Prostate gland (tissue), 2 donors: ENCODE measurements at regions not wholly inside any gene's neighbourhood (a gene's known extent, or its start where the extent isn't known, plus 50 kb on each side); places are given as distances from the start of the nearest gene placed in this dataset.

Source experiments
- DNase-seq: peaks from one replicate; pipeline ENCODE4 v3.0.0-alpha.2; 2019; ENCODE audit warnings: low spot score
- H3K27ac ChIP-seq, 2 donors: fragments of 200-600 bp; sonication (generic); 2 replicates each; pipeline ENCODE4 v1.5.1; 2017 to 2019
- H3K27me3 ChIP-seq: fragments of 200-600 bp; sonication (generic); replicated peaks from 2 replicates; pipeline ENCODE4 v1.5.1; 2019; ENCODE audit not compliant: insufficient read depth
- H3K36me3 ChIP-seq, 2 donors: fragments of 200-600 bp; sonication (generic); 1 replicate in 1 of 2; 2 replicates in 1 of 2; pipeline versions ENCODE4 v1.5.1 to v1.8.1; 2017 to 2019
- H3K4me1 ChIP-seq: fragments of 200-600 bp; sonication (generic); replicated peaks from 2 replicates; pipeline ENCODE4 v1.5.1; 2019
- H3K4me3 ChIP-seq, 2 donors: fragments of 200-600 bp; sonication (generic); 2 replicates each; pipeline ENCODE4 v1.5.1; 2017 to 2019
- H3K9me3 ChIP-seq: fragments of 200-600 bp; sonication (generic); 2 replicates; pipeline ENCODE4 v1.5.1; 2017
- CTCF ChIP-seq, 4 experiments: fragments of 200-600 bp in 2 of 4; fragments of 450-650 bp in 2 of 4; sonication (generic) in 2 of 4; IDR thresholded peaks; 1 replicate in 3 of 4; 2 replicates in 1 of 4; pipeline ENCODE4 v1.5.1; 2016 to 2019; ENCODE audit warnings: antibody characterized with exemption in 4 of 4, mild to moderate bottlenecking in 2 of 4, moderate library complexity in 2 of 4
- POLR2A ChIP-seq: fragments of 450-650 bp; IDR thresholded peaks from one replicate; pipeline ENCODE4 v1.6.1; 2016; ENCODE audit warnings: antibody characterized with exemption, mild to moderate bottlenecking
- POLR2AphosphoS5 ChIP-seq: sonication (generic); formaldehyde crosslinking; IDR thresholded peaks from one replicate; pipeline ENCODE4 v1.6.1; 2017; ENCODE audit warnings: antibody characterized with exemption
- WGBS: methylation state at CpG from one replicate; pipeline ENCODE4 v1.1.5; 2018; 5-methylcytosine and 5-hydroxymethylcytosine counted together
- intact Hi-C: fragments of 100-400 bp; cut with DNase I; formaldehyde crosslinking; loops from one replicate; pipeline ENCODE4 v1.14.2; 2022

DNA sequence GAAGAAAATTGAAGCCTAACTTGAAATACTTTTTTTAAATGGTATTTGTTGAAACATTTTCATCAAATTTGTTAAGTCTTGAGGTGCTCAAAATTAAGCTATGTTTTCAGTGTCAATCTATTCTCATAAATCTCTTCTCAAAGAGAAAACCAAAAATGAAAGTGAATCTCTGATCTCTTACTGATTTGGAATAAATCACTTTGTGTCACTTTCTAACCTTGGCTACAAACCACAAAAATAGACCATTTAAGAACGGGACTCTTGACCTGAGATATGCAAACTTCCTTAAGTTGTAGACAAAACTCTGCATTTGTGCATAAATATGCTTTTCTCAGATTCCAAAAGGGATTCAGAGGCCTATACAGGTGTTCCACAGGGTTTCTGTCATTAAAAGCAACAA is 192.9 kb downstream of the SEC23A start:
- Histone ChIP-seq H3K27me3 (no peaks in the 10 kb centered on the region), H3K36me3 (no peaks in the 10 kb centered on the region), H3K4me1 (no peaks in the 10 kb centered on the region), H3K27ac (no peak overlapping the region), H3K9me3 (no peaks in the 10 kb centered on the region), H3K4me3 (no peak overlapping the region)
- no peak for DNase-seq
- TF ChIP-seq POLR2AphosphoS5, result no peak
- no peak for TF ChIP-seq POLR2A
- TF ChIP-seq CTCF (IDR thresholded peaks at IDR 0.05), result no peak
- WGBS, result 44% methylated on average over 1 of the region's 1 CpG
- intact Hi-C loops, result no loop called here

GRCh38 chr14:38904959-38905358 is 198.1 kb downstream of the SEC23A start:
- H3K27ac ChIP-seq, result no peak overlapping the region
- H3K9me3 ChIP-seq, result no peaks in the 10 kb centered on the region
- H3K27me3 ChIP-seq, result no peaks in the 10 kb centered on the region
- H3K4me1 ChIP-seq, result no peaks in the 10 kb centered on the region
- intact Hi-C loops, result no loop called here
- H3K36me3 ChIP-seq, result no peaks in the 10 kb centered on the region
- no peak overlapping the region for H3K4me3 ChIP-seq
- DNase-seq, result no peak
- no peak for TF ChIP-seq POLR2AphosphoS5
- TF ChIP-seq CTCF (IDR thresholded peaks at IDR 0.05), result no peak
- TF ChIP-seq POLR2A, result no peak

DNA sequence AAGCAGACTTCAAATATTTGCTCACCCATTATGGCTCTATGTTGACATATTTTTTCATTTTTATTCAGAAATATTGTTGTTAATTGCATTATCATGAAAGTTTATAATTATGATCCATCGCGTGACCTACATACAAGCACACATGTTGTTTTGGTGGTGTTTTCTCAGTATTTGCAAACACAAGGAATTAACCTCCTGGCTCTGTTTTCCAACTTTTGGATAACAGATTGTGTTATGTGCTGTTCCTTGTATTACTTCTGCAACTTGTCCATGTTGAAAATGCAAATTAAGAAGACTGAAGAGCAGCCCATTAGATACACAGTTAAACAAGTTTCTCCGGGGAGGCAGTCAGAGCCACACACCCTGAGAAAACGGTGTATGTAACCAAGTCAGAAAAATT is 201.2 kb downstream of the SEC23A start:
- TF ChIP-seq POLR2A, result no peak
- no peak for TF ChIP-seq POLR2AphosphoS5
- no peak for TF ChIP-seq CTCF (IDR thresholded peaks at IDR 0.05)
- Histone ChIP-seq H3K36me3 (no peaks in the 10 kb centered on the region), H3K4me1 (no peaks in the 10 kb centered on the region), H3K27me3 (no peaks in the 10 kb centered on the region), H3K9me3 (no peaks in the 10 kb centered on the region), H3K4me3 (no peak overlapping the region), H3K27ac (no peak overlapping the region)
- DNase-seq, result no peak
- intact Hi-C loops, result no loop called here
- 76% methylated on average over 4 of the region's 4 CpGs for WGBS

- DNase-seq, result no peak
- no peak overlapping the region for H3K27ac ChIP-seq
- no peaks in the 10 kb centered on the region for H3K27me3 ChIP-seq
- no peak for TF ChIP-seq POLR2A
- no peak for TF ChIP-seq POLR2AphosphoS5
- TF ChIP-seq CTCF (IDR thresholded peaks at IDR 0.05), result no peak
- no peak overlapping the region for H3K4me3 ChIP-seq
- H3K4me1 ChIP-seq, result no peaks in the 10 kb centered on the region
- no peaks in the 10 kb centered on the region for H3K36me3 ChIP-seq
- intact Hi-C loops, result no loop called here
- no peaks in the 10 kb centered on the region for H3K9me3 ChIP-seq
- 64% methylated on average over 1 of the region's 1 CpG for WGBS
These were observed 202.1 kb downstream of the SEC23A start for GRCh38 chr14:38900887-38901286.

DNA sequence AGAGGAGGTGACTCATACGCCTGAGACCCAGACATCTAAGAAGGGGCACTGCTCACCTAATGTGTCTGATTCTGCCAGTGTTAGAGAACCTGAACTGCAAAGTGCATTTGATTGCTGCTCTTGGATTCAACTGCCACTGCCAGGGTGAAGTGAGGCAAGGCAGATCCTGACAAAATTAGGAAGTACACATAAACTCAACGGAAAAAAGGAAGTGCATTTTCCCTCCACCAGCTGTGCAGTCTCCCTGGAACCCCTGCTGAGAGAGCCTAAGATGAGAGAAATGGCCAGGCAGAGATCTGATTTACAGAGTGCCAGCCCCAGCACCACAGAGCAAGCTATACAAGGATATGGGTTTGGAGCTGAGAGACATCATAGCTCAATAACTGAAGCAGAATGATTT is 215.3 kb downstream of the SEC23A start:
- H3K9me3 ChIP-seq, result no peaks in the 10 kb centered on the region
- H3K27me3 ChIP-seq, result no peaks in the 10 kb centered on the region
- H3K4me3 ChIP-seq, result no peak overlapping the region
- no peak overlapping the region for H3K27ac ChIP-seq
- TF ChIP-seq CTCF (IDR thresholded peaks at IDR 0.05), result no peak
- no peak for TF ChIP-seq POLR2A
- no peak for TF ChIP-seq POLR2AphosphoS5
- no peaks in the 10 kb centered on the region for H3K4me1 ChIP-seq
- 58% methylated on average over 2 of the region's 2 CpGs for WGBS
- intact Hi-C loops, result no loop called here
- no peak for DNase-seq
- no peaks in the 10 kb centered on the region for H3K36me3 ChIP-seq
